Neuronal stem cell (in vitro differentiated cells): ENCODE measurements at regions not wholly inside any gene's neighbourhood (a gene's known extent, or its start where the extent isn't known, plus 50 kb on each side); places are given as distances from the start of the nearest gene placed in this dataset.

Experiments
- DNase-seq: peaks from one replicate; pipeline ENCODE4 v3.0.0-alpha.2; 2013; ENCODE audit warnings: low spot score
- H2AFZ ChIP-seq: one replicate; pipeline ENCODE4 v1.6.1; 2013; ENCODE audit warnings: mild to moderate bottlenecking, low read length, inconsistent platforms
- H2AK5ac ChIP-seq: 2 replicates; pipeline ENCODE4 v1.6.1; 2013; ENCODE audit warnings: low read depth, mild to moderate bottlenecking, inconsistent platforms, low read length, moderate library complexity, mixed read lengths
- H2BK120ac ChIP-seq: 2 replicates; pipeline ENCODE4 v1.6.1; 2013; ENCODE audit warnings: low read depth, mild to moderate bottlenecking, inconsistent platforms, low read length, moderate library complexity, mixed read lengths
- H2BK12ac ChIP-seq: one replicate; pipeline ENCODE4 v1.6.1; 2013; ENCODE audit warnings: low read length, inconsistent platforms
- H2BK15ac ChIP-seq: 2 replicates; pipeline ENCODE4 v1.6.1; 2013; ENCODE audit warnings: mild to moderate bottlenecking, low read length, inconsistent platforms, mixed read lengths
- H2BK5ac ChIP-seq: one replicate; pipeline ENCODE4 v1.6.1; 2013; ENCODE audit warnings: inconsistent platforms, mild to moderate bottlenecking, low read length, moderate library complexity
- H3K14ac ChIP-seq: one replicate; pipeline ENCODE4 v1.6.1; 2013; ENCODE audit warnings: low read length, inconsistent platforms
- H3K18ac ChIP-seq: 2 replicates; pipeline ENCODE4 v1.6.1; 2013; ENCODE audit warnings: low read length, inconsistent platforms
- H3K23ac ChIP-seq: 2 replicates; pipeline ENCODE4 v1.6.1; 2013; ENCODE audit warnings: low read depth, mild to moderate bottlenecking, mixed read lengths, low read length, inconsistent platforms; ENCODE audit not compliant: poor library complexity
- H3K27ac ChIP-seq: replicated peaks from 3 replicates; pipeline ENCODE4 v1.5.1; 2013; ENCODE audit warnings: low read length, inconsistent platforms
- H3K27me3 ChIP-seq, 3 experiments: 2 replicates each; pipeline ENCODE4 v1.6.1; 2013; ENCODE audit warnings: low read length in 3 of 3, mild to moderate bottlenecking in 2 of 3, inconsistent platforms in 1 of 3, low read depth in 1 of 3, mixed read lengths in 1 of 3, moderate library complexity in 1 of 3; ENCODE audit not compliant: control insufficient read depth in 3 of 3, insufficient read depth in 3 of 3
- H3K36me3 ChIP-seq, 2 donors: replicated peaks in 1 of 2; 2 replicates each; pipeline ENCODE4 v1.6.1; 2013; ENCODE audit warnings: low read length in 2 of 2; ENCODE audit not compliant: control insufficient read depth in 2 of 2, insufficient read depth in 2 of 2
- H3K4ac ChIP-seq: 2 replicates; pipeline ENCODE4 v1.6.1; 2013; ENCODE audit warnings: inconsistent platforms, mild to moderate bottlenecking, low read length, moderate library complexity
- H3K4me1 ChIP-seq, 2 donors: 1 replicate in 1 of 2; 2 replicates in 1 of 2; pipeline ENCODE4 v1.6.1; 2013; ENCODE audit warnings: low read length in 2 of 2, low read depth in 1 of 2; ENCODE audit not compliant: control insufficient read depth in 2 of 2, insufficient read depth in 1 of 2
- H3K4me2 ChIP-seq: one replicate; pipeline ENCODE4 v1.6.1; 2013; ENCODE audit warnings: mild to moderate bottlenecking, low read length, inconsistent platforms; ENCODE audit not compliant: insufficient read depth, poor library complexity, severe bottlenecking
- H3K4me3 ChIP-seq, 2 donors: 2 replicates each; pipeline ENCODE4 v1.5.1; 2013; ENCODE audit warnings: low read length in 2 of 2, mild to moderate bottlenecking in 2 of 2, inconsistent platforms in 1 of 2, moderate library complexity in 1 of 2
- H3K79me1 ChIP-seq: one replicate; pipeline ENCODE4 v1.6.1; 2013; ENCODE audit warnings: low read depth, mild to moderate bottlenecking, inconsistent platforms, low read length, moderate library complexity
- H3K9ac ChIP-seq: one replicate; pipeline ENCODE4 v1.6.1; 2013; ENCODE audit warnings: mild to moderate bottlenecking, low read depth, low read length, inconsistent platforms; ENCODE audit not compliant: poor library complexity
- H3K9me3 ChIP-seq, 2 donors: replicated peaks in 1 of 2; 2 replicates each; pipeline versions ENCODE3 to v1.6.1; 2013; ENCODE audit warnings: low read length in 2 of 2, mild to moderate bottlenecking in 2 of 2, inconsistent platforms in 1 of 2, low read depth in 1 of 2, mixed read lengths in 1 of 2, moderate library complexity in 1 of 2; ENCODE audit not compliant: control insufficient read depth in 2 of 2, insufficient read depth in 1 of 2
- H4K8ac ChIP-seq: one replicate; pipeline ENCODE4 v1.6.1; 2013; ENCODE audit warnings: low read depth, mild to moderate bottlenecking, inconsistent platforms, low read length, moderate library complexity
- H4K91ac ChIP-seq: one replicate; pipeline ENCODE4 v1.6.1; 2013; ENCODE audit warnings: low read length, low read depth, mild to moderate bottlenecking, inconsistent platforms; ENCODE audit not compliant: poor library complexity
- WGBS, 2 donors: extraction: QIAGEN DNeasy Blood & Tissue Kit; methylation state at CpG; one replicate each; pipeline ENCODE4 v1.1.7; 2013; ENCODE audit warnings: missing lambda C conversion rate in 2 of 2, mixed read lengths in 1 of 2; ENCODE audit not compliant: insufficient read length in 2 of 2, insufficient replicate concordance in 1 of 2; ENCODE audit errors: extremely low coverage in 2 of 2; 5-methylcytosine and 5-hydroxymethylcytosine counted together

GRCh38 chr5:144003636-144004035 is 166.8 kb downstream of the YIPF5 start:
- H3K14ac ChIP-seq = no peak overlapping the region
- H3K4me3 ChIP-seq = no peak overlapping the region
- no peak overlapping the region for H2BK5ac ChIP-seq
- H3K18ac ChIP-seq = no peak overlapping the region
- no peak for DNase-seq
- no peak overlapping the region for H3K27ac ChIP-seq
- H2BK15ac ChIP-seq = no peak overlapping the region
- no peak overlapping the region for H2BK12ac ChIP-seq
- no peaks in the 10 kb centered on the region for H3K36me3 ChIP-seq
- H3K27me3 ChIP-seq = no peaks in the 10 kb centered on the region
- no peaks in the 10 kb centered on the region for H3K9me3 ChIP-seq
- no peak overlapping the region for H2BK120ac ChIP-seq
- no peak overlapping the region for H2AFZ ChIP-seq
- no peak overlapping the region for H3K4ac ChIP-seq
- H2AK5ac ChIP-seq = no peak overlapping the region
- H4K91ac ChIP-seq = no peak overlapping the region
- no peak overlapping the region for H4K8ac ChIP-seq
- no peak overlapping the region for H3K9ac ChIP-seq
- H3K4me2 ChIP-seq = no peak overlapping the region
- H3K23ac ChIP-seq = no peak overlapping the region
- no peaks in the 10 kb centered on the region for H3K79me1 ChIP-seq
- no peaks in the 10 kb centered on the region for H3K4me1 ChIP-seq
- no CpG with 5 or more reads among the region's 3 CpGs for WGBS, 2 donors

- Histone ChIP-seq H2BK12ac (no peak overlapping the region), H3K4me2 (no peak overlapping the region), H3K27ac (no peak overlapping the region), H3K79me1 (no peaks in the 10 kb centered on the region), H3K36me3 (no peaks in the 10 kb centered on the region), H3K4ac (no peak overlapping the region), H2BK120ac (no peak overlapping the region), H3K9me3 (no peaks in the 10 kb centered on the region), H3K9ac (no peak overlapping the region), H3K14ac (no peak overlapping the region), H2BK5ac (no peak overlapping the region), H4K8ac (no peak overlapping the region), H3K4me1 (no peaks in the 10 kb centered on the region), H3K18ac (no peak overlapping the region), H4K91ac (no peak overlapping the region), H2BK15ac (no peak overlapping the region), H3K27me3 (no peaks in the 10 kb centered on the region), H3K23ac (no peak overlapping the region), H2AK5ac (no peak overlapping the region), H2AFZ (no peak overlapping the region), H3K4me3 (no peak overlapping the region)
- WGBS, 2 donors = no CpG with 5 or more reads among the region's 1 CpG
- DNase-seq = no peak
These were observed 166.3 kb downstream of the YIPF5 start for GRCh38 chr5:144004146-144004545.

- H2BK15ac ChIP-seq = no peak overlapping the region
- H3K4me1 ChIP-seq = no peaks in the 10 kb centered on the region
- no peak overlapping the region for H4K91ac ChIP-seq
- no peak overlapping the region for H2BK120ac ChIP-seq
- H3K27me3 ChIP-seq = no peaks in the 10 kb centered on the region
- H3K14ac ChIP-seq = no peak overlapping the region
- H3K4me2 ChIP-seq = no peak overlapping the region
- H3K4ac ChIP-seq = no peak overlapping the region
- no peak overlapping the region for H3K4me3 ChIP-seq
- H2AK5ac ChIP-seq = no peak overlapping the region
- H4K8ac ChIP-seq = no peak overlapping the region
- no peak overlapping the region for H2BK5ac ChIP-seq
- H3K36me3 ChIP-seq = no peaks in the 10 kb centered on the region
- no peak overlapping the region for H3K27ac ChIP-seq
- H3K18ac ChIP-seq = no peak overlapping the region
- WGBS, 2 donors = no CpG with 5 or more reads among the region's 1 CpG
- no peak overlapping the region for H2BK12ac ChIP-seq
- no peak for DNase-seq
- no peaks in the 10 kb centered on the region for H3K79me1 ChIP-seq
- H3K9ac ChIP-seq = no peak overlapping the region
- H2AFZ ChIP-seq = no peak overlapping the region
- H3K9me3 ChIP-seq = no peaks in the 10 kb centered on the region
- no peak overlapping the region for H3K23ac ChIP-seq
These were observed 165.7 kb downstream of the YIPF5 start for GRCh38 chr5:144004751-144005150.

- Histone ChIP-seq H3K4me1 (no peaks in the 10 kb centered on the region), H3K4me2 (no peak overlapping the region), H3K79me1 (no peaks in the 10 kb centered on the region), H3K18ac (no peak overlapping the region), H3K27me3 (no peaks in the 10 kb centered on the region), H2AK5ac (no peak overlapping the region), H2BK12ac (no peak overlapping the region), H3K4me3 (no peak overlapping the region), H4K8ac (no peak overlapping the region), H3K36me3 (no peaks in the 10 kb centered on the region), H3K14ac (no peak overlapping the region), H3K27ac (no peak overlapping the region), H3K9me3 (peaks cover 0 to 3% of the 10 kb centered on the region in 2 donors), H3K4ac (no peak overlapping the region), H4K91ac (no peak overlapping the region), H2AFZ (no peak overlapping the region), H2BK15ac (no peak overlapping the region), H3K23ac (no peak overlapping the region), H2BK5ac (no peak overlapping the region), H3K9ac (no peak overlapping the region), H2BK120ac (no peak overlapping the region)
- no peak for DNase-seq
These were observed 161.3 kb downstream of the YIPF5 start for GRCh38 chr5:144009116-144009515.
